NCI-H2029 (cell line): ENCODE measurements at regions not wholly inside any gene's neighbourhood (a gene's known extent, or its start where the extent isn't known, plus 50 kb on each side); places are given as distances from the start of the nearest gene placed in this dataset.

ENCODE experiments used
- DNase-seq: peaks from one replicate; lab custom pipeline; 2025; lab: John Stamatoyannopoulos, UW

GRCh38 chr3:109532257-109533216 is 195.2 kb upstream of the DPPA4 start:
- DNase-seq, result no peak

- DNase-seq, result no peak
These were observed 208.4 kb upstream of the DPPA4 start for GRCh38 chr3:109545746-109546145.

- no peak for DNase-seq
These were observed 211.0 kb upstream of the DPPA4 start for GRCh38 chr3:109548192-109548938.

GRCh38 chr3:109553591-109554371 is 216.4 kb upstream of the DPPA4 start:
- DNase-seq, result no peak

GRCh38 chr3:109559389-109559788 is 222.0 kb upstream of the DPPA4 start:
- DNase-seq, result no peak

- no peak for DNase-seq
These were observed 225.8 kb upstream of the DPPA4 start for GRCh38 chr3:109563149-109563548.

- no peak for DNase-seq
These were observed 231.9 kb upstream of the DPPA4 start for GRCh38 chr3:109569135-109569846.

GRCh38 chr3:109570408-109570807 is 233.1 kb upstream of the DPPA4 start:
- DNase-seq, result no peak

- DNase-seq, result no peak
These were observed 235.0 kb upstream of the DPPA4 start for GRCh38 chr3:109572301-109572700.

GRCh38 chr3:109596991-109597390 is 259.6 kb upstream of the DPPA4 start:
- no peak for DNase-seq

- no peak for DNase-seq
These were observed 260.1 kb upstream of the DPPA4 start for GRCh38 chr3:109597444-109597843.

- no peak for DNase-seq
These were observed 270.6 kb upstream of the DPPA4 start for GRCh38 chr3:109607897-109608296.

- no peak for DNase-seq
These were observed 271.2 kb upstream of the DPPA4 start for GRCh38 chr3:109608574-109608973.

- DNase-seq, result no peak
These were observed 281.5 kb upstream of the DPPA4 start for GRCh38 chr3:109618766-109619378.

- DNase-seq, result no peak
These were observed 294.6 kb upstream of the DPPA4 start for GRCh38 chr3:109631897-109632296.

GRCh38 chr3:109640146-109640652 is 302.9 kb upstream of the DPPA4 start:
- no peak for DNase-seq

GRCh38 chr3:109642025-109642424 is 304.7 kb upstream of the DPPA4 start:
- no peak for DNase-seq

- DNase-seq, result no peak
These were observed 306.2 kb upstream of the DPPA4 start for GRCh38 chr3:109643590-109643989.

- DNase-seq, result no peak
These were observed 307.0 kb upstream of the DPPA4 start for GRCh38 chr3:109644332-109644731.

GRCh38 chr3:109644746-109645145 is 307.4 kb upstream of the DPPA4 start:
- DNase-seq, result no peak

- DNase-seq, result no peak
These were observed 310.7 kb upstream of the DPPA4 start for GRCh38 chr3:109648027-109648426.
